ENCODE measurements at regions not wholly inside any gene's neighbourhood (a gene's known extent, or its start where the extent isn't known, plus 50 kb on each side); places are given as distances from the start of the nearest gene placed in this dataset.
"Not testable (repeated sequence)": the region's sequence is repeated elsewhere in the genome, so short reads cannot be mapped to it uniquely, and the experiment has no call there.

- Histone ChIP-seq H3K27ac (no peak overlapping the region), H3K9me3 (ENCODE audit: low read depth, low read length) (no peaks in the 10 kb centered on the region), H3K36me3 (ENCODE audit: insufficient read depth, low read length) (no peaks in the 10 kb centered on the region), H3K9ac (ENCODE audit: insufficient read length) (no peak overlapping the region), H3K4me3 (no peak overlapping the region)
- no peak for DNase-seq (ENCODE audit: low read depth, low spot score)
- TF ChIP-seq EZH2 (IDR thresholded peaks at IDR 0.05) = no peak
- no peak for TF ChIP-seq FOXP2 (optimal IDR thresholded peaks at IDR 0.05; ENCODE audit: control extremely low read depth, extremely low read length, insufficient read depth)
- TF ChIP-seq POLR2AphosphoS5 (IDR thresholded peaks at IDR 0.05; ENCODE audit: borderline replicate concordance, low read depth, low read length) = no peak
These were observed 70.4 kb downstream of the TDRD15 start for GRCh38 chr2:21194147-21194546.

DNA sequence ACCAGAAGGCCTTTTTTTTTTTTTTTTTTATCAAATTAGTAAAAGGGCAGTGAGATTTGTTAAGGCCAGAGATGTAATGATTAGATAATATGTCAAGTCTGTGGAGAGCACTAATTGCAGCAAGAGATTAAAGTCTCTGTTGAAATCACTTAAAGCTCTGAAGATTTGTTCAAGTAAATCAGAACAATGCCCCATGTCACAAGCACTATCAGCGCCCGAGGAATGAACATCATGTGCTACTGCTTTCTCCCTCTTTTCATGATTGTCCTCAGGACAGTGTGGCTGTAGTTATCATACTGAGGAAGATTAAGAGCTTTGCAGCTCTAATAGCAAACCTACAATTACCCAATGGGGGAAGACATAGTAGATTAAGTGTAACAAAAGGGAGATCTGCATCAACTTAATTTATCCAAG lies 71.1 kb downstream of the TDRD15 start:
- Histone ChIP-seq H3K9ac (ENCODE audit: insufficient read length) (no peak overlapping the region), H3K4me3 (no peak overlapping the region), H3K9me3 (ENCODE audit: low read depth, low read length) (no peaks in the 10 kb centered on the region), H3K36me3 (ENCODE audit: insufficient read depth, low read length) (no peaks in the 10 kb centered on the region), H3K27ac (no peak overlapping the region)
- TF ChIP-seq EZH2 (IDR thresholded peaks at IDR 0.05) = no peak
- no peak for TF ChIP-seq FOXP2 (optimal IDR thresholded peaks at IDR 0.05; ENCODE audit: control extremely low read depth, extremely low read length, insufficient read depth)
- TF ChIP-seq POLR2AphosphoS5 (IDR thresholded peaks at IDR 0.05; ENCODE audit: borderline replicate concordance, low read depth, low read length) = no peak
- DNase-seq (ENCODE audit: low read depth, low spot score) = no peak

DNA sequence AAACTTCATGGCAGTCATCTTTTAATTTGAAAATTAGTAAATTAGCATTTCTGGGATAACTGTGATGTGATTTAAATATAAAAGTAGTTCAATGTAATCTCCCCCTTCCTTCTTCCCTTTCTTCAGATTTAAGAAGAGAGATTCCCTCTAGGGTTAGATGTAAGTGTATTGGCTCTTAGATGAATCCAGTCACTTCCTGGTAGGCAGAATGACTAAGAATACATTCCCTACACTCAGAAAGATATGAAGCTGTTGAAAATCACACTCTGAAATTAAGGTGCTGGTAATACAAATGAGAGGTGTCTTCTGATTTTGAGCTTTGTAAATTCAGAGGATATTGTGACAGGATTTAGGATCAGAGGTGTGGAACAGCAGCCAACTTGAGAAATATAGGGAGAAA lies 71.6 kb downstream of the TDRD15 start:
- Histone ChIP-seq H3K36me3 (ENCODE audit: insufficient read depth, low read length) (no peaks in the 10 kb centered on the region), H3K9me3 (ENCODE audit: low read depth, low read length) (no peaks in the 10 kb centered on the region), H3K9ac (ENCODE audit: insufficient read length) (no peak overlapping the region), H3K4me3 (no peak overlapping the region), H3K27ac (no peak overlapping the region)
- TF ChIP-seq POLR2AphosphoS5 (IDR thresholded peaks at IDR 0.05; ENCODE audit: borderline replicate concordance, low read depth, low read length) (no peak), EZH2 (IDR thresholded peaks at IDR 0.05) (no peak), FOXP2 (optimal IDR thresholded peaks at IDR 0.05; ENCODE audit: control extremely low read depth, extremely low read length, insufficient read depth) (no peak)
- DNase-seq (ENCODE audit: low read depth, low spot score) = no peak

DNA sequence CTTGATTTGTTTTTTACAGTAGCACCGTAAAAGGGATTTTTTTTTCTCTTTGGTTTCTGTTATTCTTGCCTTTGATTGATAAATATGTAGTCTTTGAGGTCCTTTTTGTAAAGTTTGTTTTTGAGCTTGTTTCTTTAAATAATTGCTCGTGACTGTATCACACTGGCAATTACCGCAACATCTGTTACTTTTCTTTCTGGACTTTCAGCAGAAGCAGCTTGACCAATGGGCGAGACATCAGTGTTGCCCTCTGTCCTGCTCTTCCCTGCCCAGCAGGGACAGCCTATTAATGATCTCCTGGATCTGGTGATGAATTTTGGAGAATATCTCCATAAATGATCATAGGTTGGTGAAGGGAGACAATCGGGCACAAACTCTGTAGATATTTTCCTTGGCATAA lies 74.9 kb downstream of the TDRD15 start:
- no peak overlapping the region for H3K4me3 ChIP-seq
- no peak overlapping the region for H3K27ac ChIP-seq
- no peak for DNase-seq (ENCODE audit: low read depth, low spot score)
- H3K9ac ChIP-seq (ENCODE audit: insufficient read length) = no peak overlapping the region
- H3K36me3 ChIP-seq (ENCODE audit: insufficient read depth, low read length) = no peaks in the 10 kb centered on the region
- no peaks in the 10 kb centered on the region for H3K9me3 ChIP-seq (ENCODE audit: low read depth, low read length)
- TF ChIP-seq FOXP2 (optimal IDR thresholded peaks at IDR 0.05; ENCODE audit: control extremely low read depth, extremely low read length, insufficient read depth) (no peak), EZH2 (IDR thresholded peaks at IDR 0.05) (peak; percentile 72), POLR2AphosphoS5 (IDR thresholded peaks at IDR 0.05; ENCODE audit: borderline replicate concordance, low read depth, low read length) (no peak)

DNA sequence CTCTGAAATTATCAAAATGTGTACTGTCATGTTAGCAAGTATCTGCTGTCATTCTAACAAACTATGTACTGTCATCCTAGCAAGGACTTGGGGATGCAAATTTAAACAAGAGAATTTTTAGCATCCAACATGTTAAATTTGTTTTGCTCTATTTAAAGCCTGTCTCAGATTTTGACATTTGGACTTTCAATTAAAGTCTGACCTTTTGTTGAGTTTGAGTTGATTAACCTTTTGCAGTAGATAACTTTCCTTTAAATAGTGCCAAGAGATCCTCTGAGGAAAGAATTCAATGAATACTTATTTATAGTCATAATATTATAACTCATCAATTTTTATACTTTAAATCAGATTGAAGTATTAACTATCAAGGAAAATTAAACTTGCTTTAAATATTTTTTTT lies 80.2 kb downstream of the TDRD15 start:
- Histone ChIP-seq H3K9me3 (ENCODE audit: low read depth, low read length) (no peaks in the 10 kb centered on the region), H3K4me3 (no peak overlapping the region), H3K9ac (ENCODE audit: insufficient read length) (no peak overlapping the region), H3K36me3 (ENCODE audit: insufficient read depth, low read length) (no peaks in the 10 kb centered on the region), H3K27ac (no peak overlapping the region)
- no peak for TF ChIP-seq FOXP2 (optimal IDR thresholded peaks at IDR 0.05; ENCODE audit: control extremely low read depth, extremely low read length, insufficient read depth)
- no peak for TF ChIP-seq POLR2AphosphoS5 (IDR thresholded peaks at IDR 0.05; ENCODE audit: borderline replicate concordance, low read depth, low read length)
- TF ChIP-seq EZH2 (IDR thresholded peaks at IDR 0.05) = no peak
- no peak for DNase-seq (ENCODE audit: low read depth, low spot score)

- H3K4me3 ChIP-seq; H3K9me3 ChIP-seq (ENCODE audit: low read depth, low read length); DNase-seq (ENCODE audit: low read depth, low spot score); H3K27ac ChIP-seq; H3K9ac ChIP-seq (ENCODE audit: insufficient read length); H3K36me3 ChIP-seq (ENCODE audit: insufficient read depth, low read length): not testable (repeated sequence)
These were observed 90.3 kb downstream of the TDRD15 start for GRCh38 chr2:21214085-21214484.

DNA sequence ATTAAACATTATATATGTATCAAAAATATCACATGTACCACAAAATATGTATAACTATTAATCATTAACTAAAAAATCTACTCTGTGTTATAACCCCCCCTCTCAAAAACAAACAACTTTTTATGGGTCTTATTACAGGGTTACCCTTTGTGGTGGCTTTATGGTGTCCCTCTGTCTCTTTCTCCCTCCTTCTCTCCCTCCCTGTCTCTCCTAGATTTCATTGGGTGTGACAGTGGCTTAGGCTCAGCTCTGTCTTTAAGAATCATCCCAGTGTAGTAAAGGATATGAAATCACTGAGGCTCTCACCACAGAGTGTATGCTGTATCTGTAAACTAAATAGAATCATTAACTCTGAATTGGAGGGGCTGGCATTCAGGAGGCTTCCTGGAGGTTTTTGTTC lies 93.7 kb downstream of the TDRD15 start:
- Histone ChIP-seq H3K9ac (ENCODE audit: insufficient read length) (no peak overlapping the region), H3K4me3 (no peak overlapping the region)
- TF ChIP-seq FOXP2 (optimal IDR thresholded peaks at IDR 0.05; ENCODE audit: control extremely low read depth, extremely low read length, insufficient read depth) (no peak), EZH2 (IDR thresholded peaks at IDR 0.05) (no peak), POLR2AphosphoS5 (IDR thresholded peaks at IDR 0.05; ENCODE audit: borderline replicate concordance, low read depth, low read length) (no peak)

GRCh38 chr2:21220930-21221329 lies 97.2 kb downstream of the TDRD15 start:
- TF ChIP-seq EZH2 (IDR thresholded peaks at IDR 0.05) (no peak), POLR2AphosphoS5 (IDR thresholded peaks at IDR 0.05; ENCODE audit: borderline replicate concordance, low read depth, low read length) (no peak), FOXP2 (optimal IDR thresholded peaks at IDR 0.05; ENCODE audit: control extremely low read depth, extremely low read length, insufficient read depth) (no peak)
- Histone ChIP-seq H3K4me3 (no peak overlapping the region), H3K9ac (ENCODE audit: insufficient read length) (no peak overlapping the region), H3K27ac (no peak overlapping the region), H3K9me3 (ENCODE audit: low read depth, low read length) (no peaks in the 10 kb centered on the region), H3K36me3 (ENCODE audit: insufficient read depth, low read length) (no peaks in the 10 kb centered on the region)
- DNase-seq (ENCODE audit: low read depth, low spot score) = no peak

More for the DNA sequence above, 93.7 kb downstream of the TDRD15 start:
- Histone ChIP-seq H3K36me3 (ENCODE audit: insufficient read depth, low read length) (no peaks in the 10 kb centered on the region), H3K27ac (no peak overlapping the region), H3K9me3 (ENCODE audit: low read depth, low read length) (no peaks in the 10 kb centered on the region)
- DNase-seq (ENCODE audit: low read depth, low spot score) = no peak

GRCh38 chr2:21223618-21224017 lies 99.8 kb downstream of the TDRD15 start:
- no peak for DNase-seq (ENCODE audit: low read depth, low spot score)
- no peak overlapping the region for H3K27ac ChIP-seq
- no peaks in the 10 kb centered on the region for H3K9me3 ChIP-seq (ENCODE audit: low read depth, low read length)
- TF ChIP-seq POLR2AphosphoS5 (IDR thresholded peaks at IDR 0.05; ENCODE audit: borderline replicate concordance, low read depth, low read length) (no peak), FOXP2 (optimal IDR thresholded peaks at IDR 0.05; ENCODE audit: control extremely low read depth, extremely low read length, insufficient read depth) (no peak), EZH2 (IDR thresholded peaks at IDR 0.05) (no peak)
- no peaks in the 10 kb centered on the region for H3K36me3 ChIP-seq (ENCODE audit: insufficient read depth, low read length)
- H3K4me3 ChIP-seq = no peak overlapping the region
- H3K9ac ChIP-seq (ENCODE audit: insufficient read length) = no peak overlapping the region

Measured in SK-N-MC (cell line).